ENCODE measurements at regions not wholly inside any gene's neighbourhood (a gene's known extent, or its start where the extent isn't known, plus 50 kb on each side); places are given as distances from the start of the nearest gene placed in this dataset.

DNA sequence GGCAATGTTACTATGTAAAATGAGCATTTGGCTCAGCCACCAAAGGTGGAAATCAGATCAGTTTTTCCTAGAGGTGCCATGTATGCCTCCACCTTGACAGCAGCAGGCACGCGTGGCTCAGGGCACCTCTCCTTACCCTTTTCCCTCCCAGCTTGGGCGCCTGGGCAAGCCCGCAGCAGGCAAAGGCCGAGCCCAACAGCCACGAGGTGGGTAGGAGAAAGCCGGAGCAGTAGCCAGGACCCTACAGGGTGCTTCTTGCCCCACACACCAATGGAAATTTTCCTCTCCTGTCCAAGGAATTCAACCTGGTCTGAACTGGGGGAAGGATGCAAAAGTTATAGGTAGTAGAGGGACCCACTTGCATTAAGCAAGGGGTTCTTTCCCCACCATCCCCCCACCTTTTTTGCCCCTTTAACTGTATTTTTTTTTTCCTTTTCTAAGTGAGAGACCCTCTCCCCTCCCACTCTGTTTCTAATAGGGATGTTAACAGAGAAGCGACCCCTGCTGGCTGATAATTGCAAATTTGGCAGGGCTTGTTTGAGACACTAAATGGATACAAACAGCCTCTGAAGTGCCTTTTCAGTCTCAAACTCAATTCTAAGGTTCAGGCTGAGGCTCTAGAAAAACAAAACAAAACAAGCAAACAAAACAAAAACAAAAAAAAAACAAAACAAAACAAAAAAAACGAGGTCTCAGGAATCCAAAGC, 895.1 kb downstream of the PCDH18 start:
- H2AFZ ChIP-seq (replicated peaks) = peak overlapping the region; percentile 57
- DNase-seq (ENCODE audit: low spot score) = peak; percentile 71
- H3K4me1 ChIP-seq = no peaks in the 10 kb centered on the region
- H3K4me3 ChIP-seq = no peak overlapping the region
- H3K4me1 Mint-ChIP-seq = no peaks in the 10 kb centered on the region
- H3K9me3 Mint-ChIP-seq = no peaks in the 10 kb centered on the region
- no peaks in the 10 kb centered on the region for H3F3A ChIP-seq (ENCODE audit: low read depth)
- no peak overlapping the region for H3K4me2 ChIP-seq
- H3K9me3 ChIP-seq (ENCODE audit: low read depth) = no peaks in the 10 kb centered on the region
- no peaks in the 10 kb centered on the region for H3K36me3 ChIP-seq
- H3K27ac ChIP-seq = no peak overlapping the region
- no peak for TF ChIP-seq EZH2phosphoT487 (IDR thresholded peaks at IDR 0.05)
- TF ChIP-seq, protein P1, sequence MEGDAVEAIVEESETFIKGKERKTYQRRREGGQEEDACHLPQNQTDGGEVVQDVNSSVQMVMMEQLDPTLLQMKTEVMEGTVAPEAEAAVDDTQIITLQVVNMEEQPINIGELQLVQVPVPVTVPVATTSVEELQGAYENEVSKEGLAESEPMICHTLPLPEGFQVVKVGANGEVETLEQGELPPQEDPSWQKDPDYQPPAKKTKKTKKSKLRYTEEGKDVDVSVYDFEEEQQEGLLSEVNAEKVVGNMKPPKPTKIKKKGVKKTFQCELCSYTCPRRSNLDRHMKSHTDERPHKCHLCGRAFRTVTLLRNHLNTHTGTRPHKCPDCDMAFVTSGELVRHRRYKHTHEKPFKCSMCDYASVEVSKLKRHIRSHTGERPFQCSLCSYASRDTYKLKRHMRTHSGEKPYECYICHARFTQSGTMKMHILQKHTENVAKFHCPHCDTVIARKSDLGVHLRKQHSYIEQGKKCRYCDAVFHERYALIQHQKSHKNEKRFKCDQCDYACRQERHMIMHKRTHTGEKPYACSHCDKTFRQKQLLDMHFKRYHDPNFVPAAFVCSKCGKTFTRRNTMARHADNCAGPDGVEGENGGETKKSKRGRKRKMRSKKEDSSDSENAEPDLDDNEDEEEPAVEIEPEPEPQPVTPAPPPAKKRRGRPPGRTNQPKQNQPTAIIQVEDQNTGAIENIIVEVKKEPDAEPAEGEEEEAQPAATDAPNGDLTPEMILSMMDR (IDR thresholded peaks at IDR 0.05) = peak; percentile 78
- no peak for TF ChIP-seq EZH2 (IDR thresholded peaks at IDR 0.05)
- no peak overlapping the region for H3K27ac Mint-ChIP-seq
- no peaks in the 10 kb centered on the region for H3K79me2 ChIP-seq (ENCODE audit: low read depth)
- H4K20me1 ChIP-seq (ENCODE audit: low read depth) = no peaks in the 10 kb centered on the region
- H3K27me3 ChIP-seq = no peaks in the 10 kb centered on the region
- no peak overlapping the region for H3K4me3 Mint-ChIP-seq
- no peak overlapping the region for H3K9ac ChIP-seq
- peaks cover 2% of the 10 kb centered on the region for H3K27me3 Mint-ChIP-seq (ENCODE audit: insufficient read depth, low read depth)
- no peaks in the 10 kb centered on the region for H3K36me3 Mint-ChIP-seq

DNA sequence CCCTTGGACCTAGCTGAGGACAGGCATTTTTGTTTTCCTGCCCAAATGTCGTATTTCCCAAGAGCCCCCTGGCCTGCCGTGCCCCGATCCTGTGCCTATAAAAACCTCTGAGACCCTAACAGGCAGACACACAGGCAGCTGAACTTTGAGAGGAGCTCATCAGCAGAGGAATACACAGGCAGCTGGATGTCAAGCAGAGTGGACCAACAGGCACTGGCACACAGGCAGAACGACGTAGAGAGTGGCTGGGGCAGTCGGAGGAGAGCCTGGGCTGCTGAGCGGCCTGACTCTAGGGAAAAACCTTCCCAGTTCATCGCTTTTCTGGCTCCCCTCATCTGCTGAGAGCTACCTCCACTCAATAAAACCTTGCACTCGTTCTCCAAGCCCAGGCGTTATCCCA, 896.1 kb downstream of the PCDH18 start:
- peaks cover 2% of the 10 kb centered on the region for H3K27me3 Mint-ChIP-seq (ENCODE audit: insufficient read depth, low read depth)
- Histone ChIP-seq H3K9me3 (ENCODE audit: low read depth) (no peaks in the 10 kb centered on the region), H3K9ac (no peak overlapping the region), H3F3A (ENCODE audit: low read depth) (no peaks in the 10 kb centered on the region), H3K4me2 (no peak overlapping the region), H4K20me1 (ENCODE audit: low read depth) (no peaks in the 10 kb centered on the region), H2AFZ (replicated peaks) (peak overlapping the region; percentile 57), H3K4me3 (no peak overlapping the region), H3K27ac (no peak overlapping the region), H3K27me3 (no peaks in the 10 kb centered on the region), H3K36me3 (no peaks in the 10 kb centered on the region), H3K79me2 (ENCODE audit: low read depth) (no peaks in the 10 kb centered on the region), H3K4me1 (no peaks in the 10 kb centered on the region)
- no peak overlapping the region for H3K4me3 Mint-ChIP-seq
- H3K9me3 Mint-ChIP-seq = no peaks in the 10 kb centered on the region
- DNase-seq (ENCODE audit: low spot score) = no peak
- H3K4me1 Mint-ChIP-seq = no peaks in the 10 kb centered on the region
- TF ChIP-seq EZH2 (IDR thresholded peaks at IDR 0.05) (no peak), EZH2phosphoT487 (IDR thresholded peaks at IDR 0.05) (no peak)
- TF ChIP-seq, protein P1 (IDR thresholded peaks at IDR 0.05) = no peak
- H3K27ac Mint-ChIP-seq = no peak overlapping the region
- H3K36me3 Mint-ChIP-seq = no peaks in the 10 kb centered on the region

DNA sequence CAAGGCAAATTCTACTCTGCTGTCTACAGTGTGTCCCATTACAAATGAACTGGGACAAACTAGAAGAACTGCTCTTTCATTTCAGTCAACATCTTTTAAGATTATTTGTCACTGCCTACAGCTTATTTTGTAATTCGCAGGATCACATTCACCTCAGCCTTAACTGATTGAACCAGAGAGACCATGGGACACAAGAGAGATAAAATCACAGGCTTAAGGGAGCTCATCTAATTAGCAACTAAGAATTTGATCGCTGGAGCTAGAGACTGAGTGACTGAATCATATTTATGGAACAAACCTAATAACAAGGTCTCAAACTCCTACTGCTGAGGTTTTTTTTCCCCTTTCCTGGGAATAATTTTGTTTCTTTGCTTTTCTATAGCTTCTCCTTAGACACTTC, 898.2 kb downstream of the PCDH18 start:
- Mint-ChIP-seq H3K4me3 (no peak overlapping the region), H3K27ac (no peak overlapping the region), H3K4me1 (no peaks in the 10 kb centered on the region), H3K9me3 (no peaks in the 10 kb centered on the region), H3K36me3 (no peaks in the 10 kb centered on the region), H3K27me3 (ENCODE audit: insufficient read depth, low read depth) (peaks cover 2% of the 10 kb centered on the region)
- Histone ChIP-seq H3K9ac (no peak overlapping the region), H3K36me3 (no peaks in the 10 kb centered on the region), H3K4me1 (no peaks in the 10 kb centered on the region), H3K9me3 (ENCODE audit: low read depth) (no peaks in the 10 kb centered on the region), H3K27me3 (no peaks in the 10 kb centered on the region), H4K20me1 (ENCODE audit: low read depth) (no peaks in the 10 kb centered on the region), H3K27ac (no peak overlapping the region), H3F3A (ENCODE audit: low read depth) (no peaks in the 10 kb centered on the region), H3K4me3 (no peak overlapping the region), H2AFZ (replicated peaks) (peak overlapping the region; percentile 69), H3K79me2 (ENCODE audit: low read depth) (no peaks in the 10 kb centered on the region), H3K4me2 (no peak overlapping the region)
- TF ChIP-seq EZH2phosphoT487 (IDR thresholded peaks at IDR 0.05) (no peak), EZH2 (IDR thresholded peaks at IDR 0.05) (no peak)
- TF ChIP-seq, protein P1 (IDR thresholded peaks at IDR 0.05) = no peak
- DNase-seq (ENCODE audit: low spot score) = no peak
